Lung (tissue), 11 donors: ENCODE measurements at regions not wholly inside any gene's neighbourhood (a gene's known extent, or its start where the extent isn't known, plus 50 kb on each side); places are given as distances from the start of the nearest gene placed in this dataset.

Experiments
- ATAC-seq: fragments of 200-7000 bp; cut with Tn5 transposase; one replicate; pipeline ENCODE4 v1.9.1; 2020; ENCODE audit warnings: moderate number of reproducible peaks; ENCODE audit not compliant: insufficient read depth, low FRiP score
- DNase-seq, 3 donors: peaks; one replicate each; pipeline ENCODE4 v3.0.0-alpha.2; 2013 to 2017
- H3K27ac ChIP-seq, 2 donors: one replicate each; pipeline ENCODE4 v1.5.1; 2013; ENCODE audit warnings: mild to moderate bottlenecking in 2 of 2, moderate library complexity in 2 of 2, control low read depth in 1 of 2, inconsistent platforms in 1 of 2, low read depth in 1 of 2, low read length in 1 of 2
- H3K27me3 ChIP-seq, 3 donors: one replicate each; pipeline ENCODE4 v1.5.1; 2013; ENCODE audit warnings: low read length in 2 of 3; ENCODE audit not compliant: control insufficient read depth in 3 of 3, insufficient read depth in 3 of 3
- H3K36me3 ChIP-seq, 4 donors: one replicate each; pipeline ENCODE4 v1.5.1; 2013; ENCODE audit warnings: low read length in 4 of 4, mild to moderate bottlenecking in 1 of 4, moderate library complexity in 1 of 4; ENCODE audit not compliant: control insufficient read depth in 4 of 4, insufficient read depth in 4 of 4
- H3K4me1 ChIP-seq, 5 donors: one replicate each; pipeline ENCODE4 v1.5.1; 2013; ENCODE audit warnings: low read length in 5 of 5, mild to moderate bottlenecking in 2 of 5, moderate library complexity in 1 of 5; ENCODE audit not compliant: control insufficient read depth in 5 of 5, insufficient read depth in 5 of 5
- H3K4me3 ChIP-seq: one replicate; pipeline ENCODE4 v1.5.1; 2013; ENCODE audit warnings: mild to moderate bottlenecking, control low read depth, moderate library complexity
- H3K9ac ChIP-seq, 2 donors: one replicate each; pipeline ENCODE4 v1.5.1; 2013; ENCODE audit warnings: low read length in 2 of 2, control low read depth in 1 of 2; ENCODE audit not compliant: insufficient read depth in 1 of 2
- H3K9me3 ChIP-seq, 4 donors: one replicate each; pipeline ENCODE4 v1.5.1; 2013; ENCODE audit warnings: low read length in 3 of 4, mild to moderate bottlenecking in 1 of 4, moderate library complexity in 1 of 4; ENCODE audit not compliant: control insufficient read depth in 4 of 4, insufficient read depth in 3 of 4
- CTCF ChIP-seq: IDR thresholded peaks from 2 replicates; pipeline ENCODE4 v1.5.1; 2012; ENCODE audit warnings: mild to moderate bottlenecking; ENCODE audit errors: control extremely low read depth, extremely low read depth
- WGBS, 2 donors: extraction: QIAGEN DNeasy Blood & Tissue Kit; methylation state at CpG; one replicate each; pipeline ENCODE4 v1.1.7; 2013; 5-methylcytosine and 5-hydroxymethylcytosine counted together
- donor health status: control.
- donor health status: control.
- donor health status: Bipolar disorder and iron deficiency.
- donor health status: healthy.
- donor health status: DM: yes; HTN: yes; CAD: no.

- Histone ChIP-seq H3K9me3 (no peaks in the 10 kb centered on the region), H3K9ac (no peak overlapping the region), H3K27me3 (no peaks in the 10 kb centered on the region), H3K36me3 (no peaks in the 10 kb centered on the region), H3K4me3 (no peak overlapping the region), H3K27ac (no peak overlapping the region), H3K4me1 (no peaks in the 10 kb centered on the region)
- no peak for TF ChIP-seq CTCF
- ATAC-seq (no peak), DNase-seq (no peak)
- WGBS, 2 donors, result 57 to 75% methylated on average over 13 of the region's 13 CpGs
Measured at GRCh38 chr18:25420077-25420825, 68.3 kb upstream of the ZNF521 start.

- no peak overlapping the region for H3K27ac ChIP-seq
- ATAC-seq (no peak), DNase-seq (no peak)
- TF ChIP-seq CTCF, result no peak
- WGBS, 2 donors, result 77 to 90% methylated on average over 3 of the region's 3 CpGs
- H3K36me3 ChIP-seq, result no peaks in the 10 kb centered on the region
- no peaks in the 10 kb centered on the region for H3K9me3 ChIP-seq
- no peaks in the 10 kb centered on the region for H3K27me3 ChIP-seq
- H3K9ac ChIP-seq, result no peak overlapping the region
- no peaks in the 10 kb centered on the region for H3K4me1 ChIP-seq
- no peak overlapping the region for H3K4me3 ChIP-seq
Measured at GRCh38 chr18:25416374-25416773, 64.4 kb upstream of the ZNF521 start.

GRCh38 chr18:25409971-25410370 lies 58.0 kb upstream of the ZNF521 start:
- Histone ChIP-seq H3K4me3 (no peak overlapping the region), H3K4me1 (no peaks in the 10 kb centered on the region), H3K36me3 (no peaks in the 10 kb centered on the region), H3K27me3 (no peaks in the 10 kb centered on the region), H3K9ac (no peak overlapping the region), H3K9me3 (no peaks in the 10 kb centered on the region), H3K27ac (no peak overlapping the region)
- DNase-seq, result no peak
- no peak for ATAC-seq
- no peak for TF ChIP-seq CTCF
- WGBS, 2 donors, result 89 to 94% methylated on average over 2 of the region's 2 CpGs

- H3K27me3 ChIP-seq, result no peaks in the 10 kb centered on the region
- H3K27ac ChIP-seq, result no peak overlapping the region
- H3K4me3 ChIP-seq, result no peak overlapping the region
- TF ChIP-seq CTCF, result no peak
- ATAC-seq, result no peak
- no peaks in the 10 kb centered on the region for H3K4me1 ChIP-seq
- no peaks in the 10 kb centered on the region for H3K36me3 ChIP-seq
- no peak for DNase-seq
- no peaks in the 10 kb centered on the region for H3K9me3 ChIP-seq
- 90 to 94% methylated on average over 4 of the region's 4 CpGs for WGBS, 2 donors
- no peak overlapping the region for H3K9ac ChIP-seq
Measured at GRCh38 chr18:25408293-25408692, 56.3 kb upstream of the ZNF521 start.
